Skin of body (tissue), 1 donor: ENCODE measurements at regions not wholly inside any gene's neighbourhood (a gene's known extent, or its start where the extent isn't known, plus 50 kb on each side); places are given as distances from the start of the nearest gene placed in this dataset.

Experiments used
- DNase-seq: peaks from one replicate; lab custom pipeline; 2025; lab: John Stamatoyannopoulos, UW

- DNase-seq: no peak
These were observed 340.7 kb upstream of the SLIT2 start for GRCh38 chr4:19910861-19911525.

GRCh38 chr4:19905024-19905423 is 346.7 kb upstream of the SLIT2 start:
- DNase-seq: peak; percentile 65

- no peak for DNase-seq
These were observed 363.1 kb upstream of the SLIT2 start for GRCh38 chr4:19888587-19888986.

GRCh38 chr4:19883841-19884240 is 367.9 kb upstream of the SLIT2 start:
- no peak for DNase-seq

- DNase-seq: no peak
These were observed 371.5 kb upstream of the SLIT2 start for GRCh38 chr4:19880206-19880605.

- no peak for DNase-seq
These were observed 372.4 kb upstream of the SLIT2 start for GRCh38 chr4:19879330-19879729.

- DNase-seq: no peak
These were observed 393.7 kb upstream of the SLIT2 start for GRCh38 chr4:19857991-19858390.

GRCh38 chr4:19857380-19857779 is 394.3 kb upstream of the SLIT2 start:
- peak; percentile 56 for DNase-seq

GRCh38 chr4:19850909-19851308 is 400.8 kb upstream of the SLIT2 start:
- no peak for DNase-seq

- no peak for DNase-seq
These were observed 407.3 kb upstream of the SLIT2 start for GRCh38 chr4:19844446-19844845.

GRCh38 chr4:19842471-19842870 is 409.2 kb upstream of the SLIT2 start:
- DNase-seq: no peak

GRCh38 chr4:19838858-19839257 is 412.8 kb upstream of the SLIT2 start:
- DNase-seq: no peak

- no peak for DNase-seq
These were observed 416.3 kb upstream of the SLIT2 start for GRCh38 chr4:19835429-19835828.

- no peak for DNase-seq
These were observed 419.3 kb upstream of the SLIT2 start for GRCh38 chr4:19832411-19832810.

- DNase-seq: no peak
These were observed 419.9 kb upstream of the SLIT2 start for GRCh38 chr4:19831644-19832285.

GRCh38 chr4:19829101-19829500 is 422.6 kb upstream of the SLIT2 start:
- no peak for DNase-seq

- DNase-seq: no peak
These were observed 427.9 kb upstream of the SLIT2 start for GRCh38 chr4:19823781-19824180.

- no peak for DNase-seq
These were observed 432.0 kb upstream of the SLIT2 start for GRCh38 chr4:19819737-19820136.

GRCh38 chr4:19809989-19810388 is 441.7 kb upstream of the SLIT2 start:
- no peak for DNase-seq

GRCh38 chr4:19807505-19807904 is 444.2 kb upstream of the SLIT2 start:
- DNase-seq: no peak

GRCh38 chr4:19806865-19807264 is 444.8 kb upstream of the SLIT2 start:
- DNase-seq: no peak

- no peak for DNase-seq
These were observed 448.3 kb upstream of the SLIT2 start for GRCh38 chr4:19803406-19803805.

GRCh38 chr4:19793831-19794230 is 457.9 kb upstream of the SLIT2 start:
- no peak for DNase-seq
